Skeletal muscle satellite cell (primary cell): ENCODE measurements at regions not wholly inside any gene's neighbourhood (a gene's known extent, or its start where the extent isn't known, plus 50 kb on each side); places are given as distances from the start of the nearest gene placed in this dataset.

Experiments used
- H3K27me3 ChIP-seq: 2 replicates; pipeline ENCODE4 v1.7.0; 2013; ENCODE audit warnings: low read length; ENCODE audit not compliant: control insufficient read depth, insufficient read depth
- H3K36me3 ChIP-seq: 2 replicates; pipeline ENCODE4 v1.7.0; 2013; ENCODE audit warnings: mild to moderate bottlenecking, control low read depth, low read length; ENCODE audit not compliant: insufficient read depth
- H3K4me1 ChIP-seq: 2 replicates; pipeline ENCODE4 v1.7.0; 2013; ENCODE audit warnings: low read length; ENCODE audit not compliant: control insufficient read depth, insufficient read depth
- H3K4me2 ChIP-seq: 2 replicates; pipeline ENCODE4 v1.7.0; 2013; ENCODE audit warnings: mild to moderate bottlenecking, low read length
- H3K4me3 ChIP-seq: 2 replicates; pipeline ENCODE4 v1.7.0; 2013; ENCODE audit warnings: low read length
- H3K9ac ChIP-seq: 2 replicates; pipeline ENCODE4 v1.7.0; 2013; ENCODE audit warnings: mild to moderate bottlenecking, low read depth, low read length, moderate library complexity
- H3K9me3 ChIP-seq: replicated peaks from 2 replicates; pipeline ENCODE4 v1.7.0; 2013; ENCODE audit warnings: mild to moderate bottlenecking, control low read depth, low read length

DNA sequence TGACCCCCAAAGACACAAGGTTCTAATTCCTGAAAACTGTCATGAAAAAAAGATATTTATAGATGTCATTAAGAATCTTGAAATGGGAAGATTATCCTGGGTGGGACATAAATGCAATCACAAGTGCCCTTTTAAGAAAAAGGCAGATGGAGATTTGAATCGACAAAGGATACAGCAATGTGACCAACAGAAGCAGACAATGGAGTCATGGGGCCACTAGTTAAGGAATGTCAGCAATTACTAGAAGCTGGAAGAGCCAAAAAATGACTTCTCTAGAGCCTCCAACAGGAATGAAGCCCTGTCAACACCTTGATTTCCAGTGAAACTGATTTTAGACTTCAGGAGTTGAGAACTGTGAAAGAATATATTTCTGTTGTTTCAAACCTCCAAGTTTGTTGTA is 448.5 kb downstream of the MEI4 start:
- Histone ChIP-seq H3K27me3 (no peaks in the 10 kb centered on the region), H3K9ac (no peak overlapping the region), H3K4me3 (no peak overlapping the region), H3K36me3 (no peaks in the 10 kb centered on the region), H3K9me3 (peaks cover 9% of the 10 kb centered on the region), H3K4me1 (no peaks in the 10 kb centered on the region), H3K4me2 (no peak overlapping the region)

DNA sequence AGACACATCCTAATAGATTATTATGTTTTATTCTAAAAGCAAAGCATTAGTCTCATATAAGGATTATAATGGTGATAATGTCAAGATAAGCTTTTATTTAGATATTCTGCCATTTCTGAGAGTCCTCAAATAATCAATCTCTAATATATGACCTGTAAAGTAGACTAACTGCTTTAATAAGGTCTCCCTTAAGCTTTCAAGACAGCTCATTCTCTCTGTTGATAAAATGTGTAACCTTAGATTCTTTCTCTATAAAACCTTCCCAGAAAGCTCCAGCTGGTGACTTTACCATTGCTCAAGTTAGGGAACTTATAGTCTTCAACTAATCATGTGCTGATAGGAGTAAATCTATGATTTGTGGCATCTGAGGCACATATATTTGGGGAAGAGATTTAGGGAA is 457.8 kb downstream of the MEI4 start:
- Histone ChIP-seq H3K27me3 (no peaks in the 10 kb centered on the region), H3K4me2 (no peak overlapping the region), H3K4me1 (no peaks in the 10 kb centered on the region), H3K4me3 (no peak overlapping the region), H3K9ac (no peak overlapping the region), H3K36me3 (no peaks in the 10 kb centered on the region), H3K9me3 (no peaks in the 10 kb centered on the region)

DNA sequence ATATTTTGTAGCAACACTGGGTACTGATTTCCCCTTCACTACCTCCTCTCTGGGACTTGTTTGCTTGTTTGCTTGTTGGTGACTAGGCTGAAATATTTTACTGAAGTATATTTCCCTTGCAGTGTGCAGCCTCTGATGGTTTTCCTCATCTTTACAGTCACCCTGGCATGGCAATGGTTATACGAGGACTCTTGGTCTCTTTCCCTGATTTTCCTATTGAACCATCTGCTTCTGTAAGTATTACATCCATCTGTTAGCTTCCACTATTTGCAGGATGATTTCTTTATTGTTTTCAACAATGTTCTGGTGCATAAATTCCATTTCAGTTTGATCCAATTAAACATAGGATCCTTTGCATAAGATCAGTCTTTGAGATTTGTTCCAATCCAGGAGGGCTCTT is 465.1 kb downstream of the MEI4 start:
- H3K36me3 ChIP-seq, result no peaks in the 10 kb centered on the region

DNA sequence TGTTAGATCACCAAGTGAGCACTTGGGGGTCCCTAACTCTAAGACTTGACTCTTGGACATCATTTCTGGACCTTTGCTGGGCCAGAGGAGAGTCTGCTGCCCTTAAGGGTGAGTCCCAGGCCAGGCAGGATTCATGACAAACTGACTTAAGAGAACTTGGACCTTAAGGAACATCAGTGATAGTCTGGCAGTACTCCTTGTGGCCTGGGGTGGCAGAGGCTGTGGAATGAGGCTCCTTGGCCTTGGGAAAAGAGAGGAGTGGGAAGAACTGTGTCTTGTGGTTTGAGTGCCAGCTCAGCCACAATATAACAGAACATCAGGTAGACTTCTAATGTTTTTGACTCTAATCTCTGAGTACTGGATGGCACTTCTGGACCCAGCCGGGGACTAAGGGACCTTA is 478.7 kb downstream of the MEI4 start:
- Histone ChIP-seq H3K4me1 (no peaks in the 10 kb centered on the region), H3K9ac (no peak overlapping the region), H3K4me2 (no peak overlapping the region), H3K27me3 (no peaks in the 10 kb centered on the region), H3K4me3 (no peak overlapping the region), H3K36me3 (no peaks in the 10 kb centered on the region), H3K9me3 (peaks cover 2% of the 10 kb centered on the region)

More for the DNA sequence above, 465.1 kb downstream of the MEI4 start:
- Histone ChIP-seq H3K9me3 (no peaks in the 10 kb centered on the region), H3K4me3 (no peak overlapping the region), H3K9ac (no peak overlapping the region), H3K27me3 (no peaks in the 10 kb centered on the region), H3K4me1 (no peaks in the 10 kb centered on the region), H3K4me2 (no peak overlapping the region)

DNA sequence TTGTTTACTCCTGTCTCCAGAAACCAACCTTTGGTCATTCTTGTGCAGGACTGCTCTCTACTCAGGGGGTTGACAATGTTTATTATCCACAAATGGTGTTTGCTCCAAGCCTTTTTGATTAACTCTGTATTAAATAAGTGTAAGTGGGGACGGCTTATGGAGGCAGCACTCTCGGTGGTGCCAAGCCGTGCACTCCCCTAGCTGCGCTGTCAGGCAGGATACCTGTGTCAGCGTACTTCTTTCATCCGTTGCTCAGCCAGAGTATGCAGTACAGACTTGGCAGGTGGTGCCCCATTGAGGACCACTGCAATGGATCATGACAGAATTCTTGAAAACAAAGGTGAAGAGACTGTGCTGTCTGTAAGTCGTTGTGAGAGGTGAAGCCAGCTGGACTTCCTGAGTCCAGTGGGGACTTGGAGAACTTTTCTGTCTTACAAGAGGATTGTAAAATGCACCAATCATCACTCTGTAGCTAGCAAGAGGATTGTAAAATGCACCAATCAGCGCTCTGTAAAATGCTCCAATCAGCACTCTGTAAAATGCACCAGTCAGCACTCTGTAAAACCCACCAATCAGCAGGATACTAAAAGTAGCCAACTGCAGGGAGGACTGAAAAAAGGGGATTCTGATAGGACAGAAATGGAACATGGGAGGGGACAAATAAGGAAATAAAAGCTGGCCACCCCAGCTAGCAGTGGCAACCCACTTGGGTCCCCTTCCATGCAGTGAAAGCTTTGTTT is 480.0 kb downstream of the MEI4 start:
- no peak overlapping the region for H3K4me2 ChIP-seq
- H3K27me3 ChIP-seq, result no peaks in the 10 kb centered on the region
- no peak overlapping the region for H3K9ac ChIP-seq
- H3K4me3 ChIP-seq, result no peak overlapping the region
- no peaks in the 10 kb centered on the region for H3K36me3 ChIP-seq
- no peaks in the 10 kb centered on the region for H3K4me1 ChIP-seq
- peaks cover 2% of the 10 kb centered on the region for H3K9me3 ChIP-seq

DNA sequence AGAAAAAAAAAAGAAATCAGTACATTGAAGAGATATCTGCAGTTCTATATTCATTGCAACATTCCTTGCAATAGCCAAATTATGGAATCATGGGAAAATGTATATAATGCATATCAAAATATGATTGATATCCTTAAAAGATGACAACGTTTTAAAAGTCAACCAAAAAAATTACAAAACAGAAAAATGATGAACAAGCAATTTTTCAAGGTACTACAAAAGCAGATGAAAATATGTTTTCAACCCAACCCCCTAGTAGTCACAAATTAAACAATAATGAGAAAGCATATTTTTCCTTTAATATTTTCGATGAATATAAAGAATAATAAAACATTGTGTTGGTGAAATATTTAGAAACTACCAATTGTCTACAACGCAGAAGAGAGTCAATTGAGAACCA is 497.6 kb downstream of the MEI4 start:
- no peaks in the 10 kb centered on the region for H3K4me1 ChIP-seq
- H3K36me3 ChIP-seq, result no peaks in the 10 kb centered on the region
- H3K9me3 ChIP-seq, result no peaks in the 10 kb centered on the region
- no peak overlapping the region for H3K9ac ChIP-seq
- no peak overlapping the region for H3K4me2 ChIP-seq
- H3K27me3 ChIP-seq, result no peaks in the 10 kb centered on the region
- no peak overlapping the region for H3K4me3 ChIP-seq

DNA sequence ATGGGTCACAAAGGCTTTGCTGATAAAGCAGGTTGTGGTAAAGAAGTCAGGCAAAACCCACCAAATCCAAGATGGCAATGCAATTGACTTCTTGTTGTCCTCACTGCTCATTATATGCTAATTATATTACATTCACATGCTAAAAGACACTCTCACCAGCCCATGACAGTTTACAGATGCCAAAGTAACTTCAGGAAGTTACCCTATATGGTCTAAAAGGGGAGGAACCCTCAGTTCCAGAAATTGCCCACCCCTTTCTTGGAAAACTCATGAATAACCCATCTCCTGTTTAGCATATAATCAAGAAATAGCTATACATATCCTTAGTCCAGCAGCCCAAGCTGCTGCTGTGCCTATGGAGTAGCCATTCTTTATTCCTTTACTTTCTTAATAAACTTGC is 501.1 kb downstream of the MEI4 start:
- H3K36me3 ChIP-seq, result no peaks in the 10 kb centered on the region
- no peaks in the 10 kb centered on the region for H3K27me3 ChIP-seq
- no peak overlapping the region for H3K4me3 ChIP-seq
- no peak overlapping the region for H3K9ac ChIP-seq
- no peak overlapping the region for H3K4me2 ChIP-seq
- no peaks in the 10 kb centered on the region for H3K4me1 ChIP-seq
- H3K9me3 ChIP-seq, result no peaks in the 10 kb centered on the region

DNA sequence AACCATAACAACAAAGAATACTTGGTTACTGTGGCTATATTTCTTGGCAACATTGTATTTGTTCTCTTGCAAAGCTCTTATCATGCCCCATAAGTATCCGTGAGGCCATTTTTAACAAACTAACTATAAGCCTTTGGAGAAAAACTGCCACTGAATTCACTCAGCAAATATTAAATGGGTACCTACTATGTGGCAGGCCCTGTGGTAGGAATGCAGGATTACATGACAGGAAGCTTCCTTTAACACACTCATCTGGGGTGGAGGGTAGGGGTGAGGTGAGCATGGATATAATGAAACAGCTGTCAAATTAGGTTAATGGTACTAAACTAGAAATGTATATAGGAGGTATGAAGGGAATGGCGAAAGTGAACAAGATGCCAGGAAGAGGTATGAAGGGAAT is 504.8 kb downstream of the MEI4 start:
- no peaks in the 10 kb centered on the region for H3K36me3 ChIP-seq
- no peaks in the 10 kb centered on the region for H3K9me3 ChIP-seq
- no peak overlapping the region for H3K9ac ChIP-seq
- H3K4me3 ChIP-seq, result no peak overlapping the region
- no peaks in the 10 kb centered on the region for H3K27me3 ChIP-seq
- no peaks in the 10 kb centered on the region for H3K4me1 ChIP-seq
- no peak overlapping the region for H3K4me2 ChIP-seq

DNA sequence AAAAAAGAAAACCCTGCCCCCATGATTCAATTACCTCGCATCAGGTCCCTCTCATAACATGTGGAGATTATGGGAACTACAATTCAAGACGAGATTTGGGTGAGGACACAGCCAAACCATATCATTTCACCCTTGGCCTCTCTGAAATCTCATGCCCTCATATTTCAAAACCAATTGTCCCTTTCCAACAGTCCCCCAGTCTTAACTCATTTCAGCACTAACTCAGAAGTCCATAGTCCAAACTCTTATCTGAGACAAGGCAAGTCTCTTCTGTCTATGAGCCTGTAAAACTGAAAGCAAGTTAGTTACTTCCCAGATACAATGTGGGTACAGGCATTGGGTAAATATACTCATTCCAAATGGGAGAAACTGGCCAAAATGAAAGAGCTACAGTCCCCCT is 536.1 kb downstream of the MEI4 start:
- H3K36me3 ChIP-seq, result no peaks in the 10 kb centered on the region
- no peak overlapping the region for H3K9ac ChIP-seq
- no peaks in the 10 kb centered on the region for H3K4me1 ChIP-seq
- H3K4me2 ChIP-seq, result no peak overlapping the region
- H3K9me3 ChIP-seq, result no peaks in the 10 kb centered on the region
- H3K4me3 ChIP-seq, result no peak overlapping the region
- H3K27me3 ChIP-seq, result no peaks in the 10 kb centered on the region

DNA sequence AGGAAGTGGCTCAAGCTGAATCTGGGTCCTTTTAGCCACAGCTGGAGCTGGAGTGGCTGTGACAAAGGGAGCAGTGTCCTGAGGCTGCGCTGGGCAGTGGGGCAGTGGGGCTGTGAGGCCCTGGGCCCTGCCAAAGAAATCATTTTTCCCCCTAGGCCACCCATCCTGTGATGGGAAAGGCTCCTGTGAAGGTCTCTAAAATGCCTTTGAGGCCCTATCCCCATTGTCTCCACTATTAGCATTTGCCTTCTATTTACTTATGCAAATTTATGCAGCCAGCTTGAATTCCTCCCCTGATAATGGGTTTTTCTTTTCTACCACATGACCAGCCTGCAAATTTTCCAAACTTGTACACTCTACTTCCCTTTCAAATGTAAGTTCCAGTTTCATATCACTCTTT is 539.2 kb downstream of the MEI4 start:
- Histone ChIP-seq H3K9me3 (no peaks in the 10 kb centered on the region), H3K27me3 (no peaks in the 10 kb centered on the region), H3K9ac (no peak overlapping the region), H3K36me3 (no peaks in the 10 kb centered on the region), H3K4me2 (no peak overlapping the region), H3K4me1 (no peaks in the 10 kb centered on the region), H3K4me3 (no peak overlapping the region)

DNA sequence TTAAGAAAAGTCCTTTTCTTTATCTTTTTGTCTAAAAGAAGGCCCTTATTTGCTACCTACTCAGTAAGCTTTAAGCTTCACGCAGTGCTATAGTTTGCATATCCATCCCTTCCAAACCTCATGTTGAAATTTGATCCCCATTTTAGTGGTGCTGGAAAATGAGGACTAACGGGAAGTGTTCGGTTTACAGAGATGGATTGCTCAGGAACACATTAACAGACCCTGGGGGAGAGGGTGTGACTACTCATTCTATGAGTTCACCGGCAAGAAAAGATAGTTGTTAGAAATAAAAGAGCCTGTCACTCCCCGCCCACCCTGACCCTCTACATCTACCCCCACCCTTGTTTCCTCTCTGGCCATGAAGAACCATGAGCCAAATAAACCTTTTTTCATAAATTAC is 546.2 kb downstream of the MEI4 start:
- H3K27me3 ChIP-seq, result no peaks in the 10 kb centered on the region
- no peak overlapping the region for H3K4me2 ChIP-seq
- no peak overlapping the region for H3K9ac ChIP-seq
- H3K4me3 ChIP-seq, result no peak overlapping the region
- H3K36me3 ChIP-seq, result no peaks in the 10 kb centered on the region
- H3K9me3 ChIP-seq, result no peaks in the 10 kb centered on the region
- no peaks in the 10 kb centered on the region for H3K4me1 ChIP-seq

DNA sequence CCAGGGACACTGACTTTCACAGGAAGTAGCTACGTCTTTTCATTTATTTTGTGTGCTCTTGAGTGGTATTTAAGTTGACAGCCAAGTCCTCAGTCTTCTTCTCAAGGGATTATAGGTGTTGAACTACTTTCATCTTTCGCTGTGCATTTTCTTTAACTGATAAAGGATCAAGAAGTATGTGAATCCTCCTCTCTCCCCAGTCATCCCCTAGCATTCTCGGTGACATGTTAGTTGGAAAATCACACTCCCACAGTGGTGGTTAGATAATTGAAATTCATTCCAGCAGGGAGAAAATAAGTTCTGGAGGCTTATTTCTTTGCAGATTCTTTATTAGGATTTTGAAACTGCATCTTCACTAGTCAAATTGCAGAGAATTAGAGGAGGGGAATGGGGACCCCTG is 569.4 kb downstream of the MEI4 start:
- no peaks in the 10 kb centered on the region for H3K4me1 ChIP-seq
- H3K36me3 ChIP-seq, result no peaks in the 10 kb centered on the region
- H3K27me3 ChIP-seq, result no peaks in the 10 kb centered on the region
- H3K4me3 ChIP-seq, result no peak overlapping the region
- H3K9me3 ChIP-seq, result no peaks in the 10 kb centered on the region
- no peak overlapping the region for H3K9ac ChIP-seq
- no peak overlapping the region for H3K4me2 ChIP-seq
